Heart left ventricle (tissue), 13 donors: ENCODE measurements at regions not wholly inside any gene's neighbourhood (a gene's known extent, or its start where the extent isn't known, plus 50 kb on each side); places are given as distances from the start of the nearest gene placed in this dataset.

ENCODE experiments used
- POLR2A ChIP-seq, 2 donors: fragments of 450-650 bp; IDR thresholded peaks; one replicate each; pipeline ENCODE4 v1.6.1; 2017; ENCODE audit warnings: antibody characterized with exemption in 2 of 2, mild to moderate bottlenecking in 2 of 2, moderate library complexity in 2 of 2
- TF ChIP-seq, protein P1 (sequence below), 12 donors: fragments of 200-600 bp; sonication (generic) in 4 of 12; IDR thresholded peaks; one replicate each; pipeline versions ENCODE4 v1.5.0 to v1.8.0; 2018 to 2022; ENCODE audit warnings: antibody characterized with exemption in 12 of 12, mild to moderate bottlenecking in 5 of 12
- donor health status: ischemic (EF 13 %, LVEDD 7.1; RV severe dilation, severe dysfunction).
- donor health status: DM: no; HTN: yes; CAD: no.
- donor health status: DM: no; HTN: no; CAD: no.
- donor health status: ischemic (EF 25% LVEDD 6.9; RV normal size, moderate dysfunction).
- donor health status: ischemic (EF 25% LVEDD 5.7; RV mildly dilated, moderate dysfunction).
- donor health status: ischemic (EF 35%, LVEDD 5.7; RV mildly dilated, moderate dysfunction).
- donor health status: nonischemic (EF 11% LVEDD 7.7; RV severe dilation, severe dysfunction).
- donor health status: DM: yes; HTN: yes; CAD: no.
- donor health status: PGD.
- donor health status: ischemic (EF 29% LVEDD 5.4; RV normal size, mild dysfunction).
- donor health status: nonischemic (EF 23%, LVEDD 6.1; RV moderate dilation, normal function).

DNA sequence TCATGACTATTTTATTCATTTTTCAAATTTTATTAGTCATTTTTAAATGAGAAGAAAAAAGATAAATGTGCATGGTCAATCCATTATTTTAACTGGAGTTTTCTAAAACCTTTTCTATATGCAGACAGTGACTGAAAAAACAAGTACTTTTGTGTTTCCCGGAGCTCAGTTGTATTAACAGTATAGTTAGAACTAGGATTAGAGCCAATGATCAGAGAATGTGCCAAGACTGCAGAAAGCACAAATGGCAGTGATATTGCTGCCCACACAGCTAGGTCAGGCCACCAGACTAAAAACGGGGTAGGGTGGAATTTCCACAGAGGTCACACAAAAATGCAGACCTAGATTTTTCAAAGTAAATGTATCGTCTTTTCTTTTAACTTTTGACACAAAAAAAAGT is 163.1 kb upstream of the GRIK3 start:
- TF ChIP-seq POLR2A (IDR thresholded peaks at IDR 0.05), result no peak
- TF ChIP-seq, protein P1, sequence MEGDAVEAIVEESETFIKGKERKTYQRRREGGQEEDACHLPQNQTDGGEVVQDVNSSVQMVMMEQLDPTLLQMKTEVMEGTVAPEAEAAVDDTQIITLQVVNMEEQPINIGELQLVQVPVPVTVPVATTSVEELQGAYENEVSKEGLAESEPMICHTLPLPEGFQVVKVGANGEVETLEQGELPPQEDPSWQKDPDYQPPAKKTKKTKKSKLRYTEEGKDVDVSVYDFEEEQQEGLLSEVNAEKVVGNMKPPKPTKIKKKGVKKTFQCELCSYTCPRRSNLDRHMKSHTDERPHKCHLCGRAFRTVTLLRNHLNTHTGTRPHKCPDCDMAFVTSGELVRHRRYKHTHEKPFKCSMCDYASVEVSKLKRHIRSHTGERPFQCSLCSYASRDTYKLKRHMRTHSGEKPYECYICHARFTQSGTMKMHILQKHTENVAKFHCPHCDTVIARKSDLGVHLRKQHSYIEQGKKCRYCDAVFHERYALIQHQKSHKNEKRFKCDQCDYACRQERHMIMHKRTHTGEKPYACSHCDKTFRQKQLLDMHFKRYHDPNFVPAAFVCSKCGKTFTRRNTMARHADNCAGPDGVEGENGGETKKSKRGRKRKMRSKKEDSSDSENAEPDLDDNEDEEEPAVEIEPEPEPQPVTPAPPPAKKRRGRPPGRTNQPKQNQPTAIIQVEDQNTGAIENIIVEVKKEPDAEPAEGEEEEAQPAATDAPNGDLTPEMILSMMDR (IDR thresholded peaks at IDR 0.05), result no peak
